IMR-90 (cell line): ENCODE measurements at regions not wholly inside any gene's neighbourhood (a gene's known extent, or its start where the extent isn't known, plus 50 kb on each side); places are given as distances from the start of the nearest gene placed in this dataset.
"Not testable (repeated sequence)": the region's sequence is repeated elsewhere in the genome, so short reads cannot be mapped to it uniquely, and the experiment has no call there.

Source experiments
- ATAC-seq: fragments of 200-7000 bp; cut with Tn5 transposase; 2 replicates; pipeline ENCODE4 v1.9.1; 2020; ENCODE audit warnings: low read depth, mild to moderate bottlenecking, moderate library complexity
- BruUV-seq: library from RNA; stranded (reverse); fragments of 400-500 nt; replicated peaks from 2 replicates; lab custom pipeline; 2021; lab: Mats Ljungman, UMichigan
- CTCF ChIA-PET: fragments of 300-600 bp; formaldehyde crosslinking; extraction: SDS; loops from one replicate; lab custom pipeline; 2021; ENCODE audit warnings: antibody characterized with exemption; lab: Yijun Ruan, JAX
- POLR2A ChIA-PET: fragments of 300-600 bp; sonication (Branson Sonifier 250); formaldehyde crosslinking; loops from one replicate; lab custom pipeline; 2022; ENCODE audit warnings: antibody characterized with exemption; ENCODE audit not compliant: unreplicated experiment; lab: Charles Lee
- DNase-seq: peaks from one replicate; pipeline ENCODE4 v3.0.0; 2013
- H2AFZ ChIP-seq: replicated peaks from 2 replicates; pipeline ENCODE3; 2013; ENCODE audit warnings: low read length, mild to moderate bottlenecking; ENCODE audit not compliant: poor library complexity
- H2AK5ac ChIP-seq: 2 replicates; pipeline ENCODE4 v1.6.1; 2013; ENCODE audit warnings: low read depth, low read length, inconsistent platforms
- H2AK9ac ChIP-seq: replicated peaks from 2 replicates; pipeline ENCODE3; 2013; ENCODE audit warnings: mild to moderate bottlenecking, low read depth, low read length, moderate library complexity; ENCODE audit not compliant: poor library complexity
- H2BK120ac ChIP-seq: 2 replicates; pipeline ENCODE4 v1.6.1; 2013; ENCODE audit warnings: low read depth, low read length, inconsistent platforms
- H2BK15ac ChIP-seq: 3 replicates; pipeline ENCODE4 v1.6.1; 2013; ENCODE audit warnings: low read depth, low read length, inconsistent platforms
- H2BK20ac ChIP-seq: 2 replicates; pipeline ENCODE4 v1.6.1; 2013; ENCODE audit warnings: low read depth, mild to moderate bottlenecking, inconsistent platforms, low read length, moderate library complexity
- H2BK5ac ChIP-seq: 2 replicates; pipeline ENCODE4 v1.6.1; 2013; ENCODE audit warnings: mild to moderate bottlenecking, low read depth, low read length, inconsistent platforms; ENCODE audit not compliant: poor library complexity, severe bottlenecking
- H3K14ac ChIP-seq: replicated peaks from 2 replicates; pipeline ENCODE4 v1.6.1; 2013; ENCODE audit warnings: low read depth, low read length, inconsistent platforms
- H3K18ac ChIP-seq: 2 replicates; pipeline ENCODE4 v1.6.1; 2013; ENCODE audit warnings: low read depth, low read length, control low read depth
- H3K23ac ChIP-seq: 2 replicates; pipeline ENCODE4 v1.6.1; 2013; ENCODE audit warnings: low read depth, low read length, inconsistent platforms
- H3K27ac ChIP-seq: 2 replicates; pipeline ENCODE4 v1.5.1; 2013; ENCODE audit warnings: mild to moderate bottlenecking, control low read depth, low read length; ENCODE audit not compliant: insufficient read depth
- H3K27me3 ChIP-seq: 2 replicates; pipeline ENCODE4 v1.6.1; 2013; ENCODE audit warnings: low read length; ENCODE audit not compliant: control insufficient read depth, insufficient read depth
- H3K36me3 ChIP-seq: 2 replicates; pipeline ENCODE4 v1.6.1; 2013; ENCODE audit warnings: low read length, mixed read lengths; ENCODE audit not compliant: control insufficient read depth, insufficient read depth
- H3K4ac ChIP-seq: 2 replicates; pipeline ENCODE4 v1.6.1; 2013; ENCODE audit warnings: low read depth, low read length, inconsistent platforms
- H3K4me1 ChIP-seq: 2 replicates; pipeline ENCODE4 v1.6.1; 2013; ENCODE audit warnings: low read length, mixed read lengths; ENCODE audit not compliant: control insufficient read depth, insufficient read depth
- H3K4me2 ChIP-seq: 2 replicates; pipeline ENCODE4 v1.6.1; 2013; ENCODE audit warnings: low read depth, mild to moderate bottlenecking, control low read depth, low read length, moderate library complexity
- H3K4me3 ChIP-seq: 2 replicates; pipeline ENCODE4 v1.5.1; 2013; ENCODE audit warnings: low read depth, mild to moderate bottlenecking, control low read depth, low read length, moderate library complexity; ENCODE audit not compliant: insufficient read depth
- H3K56ac ChIP-seq: 2 replicates; pipeline ENCODE4 v1.6.1; 2013; ENCODE audit warnings: low read length, inconsistent platforms; ENCODE audit not compliant: insufficient read depth; ENCODE audit errors: extremely low read depth
- H3K79me1 ChIP-seq, 2 experiments: 2 replicates each; pipeline ENCODE4 v1.6.1; 2013; ENCODE audit warnings: low read length in 2 of 2, inconsistent platforms in 1 of 2, low read depth in 1 of 2
- H3K9ac ChIP-seq: 2 replicates; pipeline ENCODE4 v1.6.1; 2013; ENCODE audit warnings: low read depth, low read length, control low read depth
- H3K9me1 ChIP-seq: 2 replicates; pipeline ENCODE4 v1.6.1; 2013; ENCODE audit warnings: low read length, inconsistent platforms; ENCODE audit not compliant: insufficient read depth
- H3K9me3 ChIP-seq: 2 replicates; pipeline ENCODE4 v1.6.1; 2013; ENCODE audit warnings: low read length; ENCODE audit not compliant: control insufficient read depth, insufficient read depth
- H4K20me1 ChIP-seq: 2 replicates; pipeline ENCODE4 v1.6.1; 2013; ENCODE audit warnings: low read length, inconsistent platforms; ENCODE audit not compliant: insufficient read depth
- H4K5ac ChIP-seq: 2 replicates; pipeline ENCODE4 v1.6.1; 2013; ENCODE audit warnings: mild to moderate bottlenecking, low read depth, low read length, control low read depth
- H4K8ac ChIP-seq, 2 experiments: 2 replicates each; pipeline ENCODE4 v1.6.1; 2013; ENCODE audit warnings: low read depth in 2 of 2, low read length in 2 of 2, control low read depth in 1 of 2, inconsistent platforms in 1 of 2
- H4K91ac ChIP-seq: 2 replicates; pipeline ENCODE4 v1.6.1; 2013; ENCODE audit warnings: low read depth, low read length, inconsistent platforms; ENCODE audit not compliant: insufficient read depth
- CHD1 ChIP-seq: IDR thresholded peaks from 2 replicates; pipeline ENCODE4 v1.6.1; 2012; ENCODE audit warnings: low read depth, low read length, improper control_type of control experiment
- WGBS, 2 experiments: methylation state at CpG; one replicate each; pipeline versions ENCODE4 v1.1.5 to v1.1.7; 2013; ENCODE audit warnings: missing lambda C conversion rate in 2 of 2; ENCODE audit not compliant: insufficient read length in 1 of 2; ENCODE audit errors: extremely low coverage in 2 of 2; 5-methylcytosine and 5-hydroxymethylcytosine counted together
- dilution Hi-C: fragments of 300-500 bp; cut with HindIII; formaldehyde crosslinking; loops from one replicate; pipeline ENCODE4 v1.14.3; 2018; ENCODE audit warnings: low sequenced_read_pairs; ENCODE audit not compliant: unreplicated experiment
- in situ Hi-C: fragments of 300-500 bp; cut with MboI; formaldehyde crosslinking; loops from 3 replicates; pipeline ENCODE4 v1.14.3; 2019; ENCODE audit warnings: low sequenced_read_pairs, inconsistent platforms, mixed read lengths
- intact Hi-C: fragments of 100-400 bp; cut with micrococcal nuclease; formaldehyde crosslinking; loops from 2 replicates; pipeline ENCODE4 v1.10.0; 2022

GRCh38 chr9:115575147-115575546 is 457.2 kb upstream of the TNC start:
- Histone ChIP-seq H2AFZ (no peak overlapping the region), H4K8ac (no peak overlapping the region), H3K23ac (no peak overlapping the region), H2BK5ac (no peak overlapping the region), H3K4ac (no peak overlapping the region), H4K91ac (no peak overlapping the region), H3K14ac (no peak overlapping the region), H3K56ac (no peak overlapping the region), H4K5ac (no peak overlapping the region), H3K79me1 (no peaks in the 10 kb centered on the region), H2BK120ac (no peak overlapping the region), H3K27ac (no peak overlapping the region), H3K9ac (no peak overlapping the region), H2AK5ac (no peak overlapping the region), H2BK20ac (no peak overlapping the region), H3K9me3 (no peaks in the 10 kb centered on the region), H3K36me3 (no peaks in the 10 kb centered on the region), H3K4me2 (no peak overlapping the region), H3K27me3 (no peaks in the 10 kb centered on the region; the same call in 1 of the 2 replicates), H3K18ac (no peak overlapping the region), H3K9me1 (no peaks in the 10 kb centered on the region), H3K4me3 (no peak overlapping the region), H2BK15ac (no peak overlapping the region), H2AK9ac (no peak overlapping the region), H3K4me1 (no peaks in the 10 kb centered on the region), H4K20me1 (no peaks in the 10 kb centered on the region)
- no TSS peak for BruUV-seq
- no peak for ATAC-seq
- ChIA-PET POLR2A (no interaction called here), CTCF (no interaction called here)
- intact Hi-C loops (no loop called here), in situ Hi-C loops (loop anchor here (25.0 kb wide), 1 partner anchor 1287 kb away; no protein-coding TSS in a partner anchor), dilution Hi-C loops (no loop called here)
- no peak for TF ChIP-seq CHD1
- no peak for DNase-seq
- no CpG with 5 or more reads among the region's 1 CpG for WGBS, 2 experiments

- 89% methylated on average over 3 of the region's 5 CpGs; no CpG with 5 or more reads in 1 of the 2 experiments for WGBS, 2 experiments
- H3K27ac ChIP-seq, POLR2A ChIA-PET, H4K8ac ChIP-seq, intact Hi-C loops, H3K79me1 ChIP-seq, H3K27me3 ChIP-seq, H3K9me1 ChIP-seq, dilution Hi-C loops, H3K4me2 ChIP-seq, H3K23ac ChIP-seq, H3K4me1 ChIP-seq, H4K91ac ChIP-seq, H2BK5ac ChIP-seq, H3K36me3 ChIP-seq, H2AK5ac ChIP-seq, DNase-seq, H2AK9ac ChIP-seq, H3K14ac ChIP-seq, H3K9me3 ChIP-seq, H4K20me1 ChIP-seq, CTCF ChIA-PET, H3K4me3 ChIP-seq, H3K9ac ChIP-seq, H3K4ac ChIP-seq, H2AFZ ChIP-seq, H4K5ac ChIP-seq, BruUV-seq, H3K56ac ChIP-seq, H2BK20ac ChIP-seq, H3K18ac ChIP-seq, H2BK120ac ChIP-seq, ATAC-seq, H2BK15ac ChIP-seq: not testable (repeated sequence)
- in situ Hi-C loops: loop anchor here (25.0 kb wide), 1 partner anchor 1277 kb away; no protein-coding TSS in a partner anchor
These were observed 467.5 kb upstream of the TNC start for GRCh38 chr9:115585458-115585857.
